HG03575 (cell line): ENCODE measurements at regions not wholly inside any gene's neighbourhood (a gene's known extent, or its start where the extent isn't known, plus 50 kb on each side); places are given as distances from the start of the nearest gene placed in this dataset.

Source experiments
- ATAC-seq: cut with Tn5 transposase; IDR thresholded peaks from one replicate; pipeline ENCODE4 v1.9.1; 2021; ENCODE audit not compliant: unreplicated experiment, insufficient number of reproducible peaks, low FRiP score; ENCODE audit errors: extremely low read depth

DNA sequence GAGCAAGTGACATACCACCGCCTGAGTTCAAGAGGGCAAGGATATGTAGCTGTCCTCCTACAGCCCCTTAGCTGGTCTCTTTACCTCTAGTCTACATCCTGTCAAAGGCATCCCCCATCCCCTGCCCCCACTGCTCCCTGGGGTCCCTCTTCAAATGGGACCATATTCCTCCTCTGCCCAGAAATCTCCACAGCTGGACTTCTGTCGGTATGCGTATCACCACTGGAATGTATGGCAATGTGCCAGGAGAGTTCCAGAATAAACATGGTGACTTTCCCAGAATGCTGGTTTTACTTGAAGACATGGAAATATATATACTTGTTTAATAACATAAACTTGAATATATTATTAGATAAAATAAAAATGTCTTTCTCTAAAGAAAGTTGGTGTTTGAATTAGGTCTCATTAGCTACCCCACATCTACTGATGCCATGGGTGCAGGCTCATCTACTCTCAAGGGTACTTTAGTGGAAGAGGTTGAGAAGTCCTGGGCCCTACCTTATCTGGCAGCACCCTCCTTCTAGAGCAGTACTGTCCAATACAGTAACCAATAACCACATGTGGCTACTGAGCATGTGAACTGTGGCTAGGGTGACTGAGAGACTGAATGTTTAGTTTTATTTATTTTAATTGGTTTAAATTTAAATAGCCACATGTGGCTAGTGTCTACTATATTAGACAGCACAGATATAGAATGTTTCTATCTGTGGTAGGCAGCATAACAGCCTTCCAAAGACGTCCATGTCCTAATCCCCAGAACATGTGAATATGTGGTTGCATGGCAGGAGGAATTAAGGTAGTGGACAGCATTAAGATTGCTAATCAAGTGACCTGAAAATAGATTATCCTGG, 181.7 kb upstream of the SLC30A5 start:
- ATAC-seq = no peak

DNA sequence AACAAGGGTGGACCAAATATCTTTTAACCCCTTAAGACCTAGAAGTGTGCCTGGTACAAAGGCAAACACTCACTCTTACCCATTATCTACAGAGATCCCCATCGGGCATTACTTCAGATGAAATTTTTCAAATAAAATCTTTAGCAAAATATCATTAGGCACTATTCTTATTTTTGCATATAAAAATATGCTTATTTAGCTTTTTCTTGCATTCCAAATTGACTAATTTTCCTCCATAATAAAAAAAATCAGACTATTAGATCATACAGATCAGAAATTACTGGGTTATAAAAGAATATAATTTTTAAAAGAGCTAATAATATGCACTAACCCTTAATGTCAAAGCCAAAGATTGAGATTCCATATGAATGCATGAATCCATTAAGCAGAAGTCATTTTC, 178.7 kb upstream of the SLC30A5 start:
- ATAC-seq = no peak

DNA sequence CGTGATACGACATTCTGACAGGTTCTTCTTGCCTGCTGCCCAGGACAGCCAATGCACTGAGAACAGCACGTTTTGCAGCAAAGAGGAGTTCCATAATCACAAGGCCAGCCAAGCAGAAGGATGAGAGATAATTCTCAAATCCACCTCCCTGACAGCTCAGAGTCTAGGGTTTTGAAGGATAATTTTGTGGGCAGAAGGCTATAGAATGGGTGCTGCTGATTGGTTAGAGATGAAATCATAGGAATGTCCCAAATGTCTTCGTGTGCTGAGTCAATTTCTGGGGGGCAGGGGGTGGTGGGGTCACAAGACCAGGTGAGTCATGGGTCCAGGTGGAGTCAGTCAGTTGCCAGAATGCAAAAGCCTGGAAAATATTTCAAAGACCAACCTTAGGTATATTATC, 175.5 kb upstream of the SLC30A5 start:
- ATAC-seq = no peak

DNA sequence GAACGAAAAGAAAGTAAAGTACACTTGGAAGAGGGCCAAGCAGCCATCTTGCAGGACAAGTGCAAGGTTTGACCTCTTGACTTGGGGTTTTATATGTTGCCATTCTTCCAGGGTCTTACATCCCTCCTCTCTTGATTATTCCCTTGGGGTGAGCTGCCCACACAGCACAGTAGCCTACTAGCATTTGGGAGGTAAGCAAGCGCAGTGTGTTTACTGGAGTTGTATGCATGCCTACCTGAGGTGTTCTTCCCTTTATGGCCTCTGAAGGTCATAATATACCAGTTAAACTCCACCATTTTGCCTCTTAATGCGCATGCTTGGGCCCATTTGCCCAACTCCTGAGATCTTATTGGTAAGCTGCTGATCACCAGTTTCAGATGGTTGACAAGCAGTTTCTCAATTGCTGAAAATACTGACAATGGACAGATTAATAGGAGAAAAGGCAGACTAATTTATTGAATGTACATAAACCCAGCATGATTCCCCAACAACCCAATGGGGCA, 173.8 kb upstream of the SLC30A5 start:
- ATAC-seq = no peak

DNA sequence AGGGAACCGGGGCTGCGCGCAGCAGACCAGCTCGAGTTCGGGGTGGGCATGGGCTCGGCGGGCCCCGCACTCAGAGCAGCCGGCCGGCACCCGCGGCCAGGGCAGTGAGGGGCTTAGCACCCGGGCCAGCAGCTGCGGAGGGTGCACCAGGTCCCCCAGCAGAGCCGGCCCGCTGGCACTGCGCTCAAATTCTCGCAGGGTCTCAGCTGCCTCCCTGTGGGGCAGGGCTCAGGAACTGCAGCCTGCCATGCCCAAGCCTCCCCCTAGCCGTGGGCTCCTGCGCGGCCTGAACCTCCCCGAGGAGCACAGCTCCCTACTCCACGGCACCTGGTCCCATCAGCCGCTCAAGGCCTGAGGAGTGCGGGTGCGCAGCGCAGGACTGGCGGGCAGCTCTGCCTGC, 172.9 kb upstream of the SLC30A5 start:
- ATAC-seq = no peak

DNA sequence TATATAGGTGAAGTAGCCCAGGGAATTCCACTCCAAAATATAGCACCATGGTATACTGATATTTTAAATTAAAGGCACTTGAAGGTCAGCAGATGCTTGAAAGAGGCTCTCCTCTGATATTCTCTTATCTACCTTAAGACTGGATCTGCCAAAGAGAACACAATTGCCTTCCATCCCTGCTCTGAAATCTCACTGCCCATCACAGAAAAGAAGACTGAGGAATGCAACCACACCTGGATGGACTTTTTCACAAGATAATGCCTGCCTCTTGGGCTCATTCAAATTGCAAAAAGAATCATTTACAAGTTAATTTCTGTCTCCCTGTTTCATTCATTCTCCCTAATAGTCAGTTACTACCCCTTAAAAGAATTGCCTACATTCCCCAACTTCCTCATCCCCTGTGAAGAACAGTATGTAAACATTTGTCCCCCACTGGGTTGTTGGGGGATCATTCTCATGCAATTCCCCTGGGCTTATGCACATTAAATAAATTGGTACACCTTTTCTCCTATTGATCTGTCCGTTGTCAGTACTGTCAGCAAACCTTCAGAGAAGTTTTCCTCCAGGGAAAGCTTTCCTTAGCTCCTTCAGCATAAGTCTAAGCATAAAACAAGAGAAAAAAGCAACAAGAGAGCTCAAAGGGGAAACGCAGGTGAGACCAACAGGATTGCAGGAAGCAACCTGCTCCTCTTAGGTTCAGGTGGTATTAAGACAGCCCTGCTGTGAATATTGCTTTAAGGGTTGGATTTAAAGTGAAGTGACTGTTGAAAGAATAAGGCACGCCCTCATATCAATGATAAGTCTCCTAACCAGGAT, 171.4 kb upstream of the SLC30A5 start:
- ATAC-seq = no peak

DNA sequence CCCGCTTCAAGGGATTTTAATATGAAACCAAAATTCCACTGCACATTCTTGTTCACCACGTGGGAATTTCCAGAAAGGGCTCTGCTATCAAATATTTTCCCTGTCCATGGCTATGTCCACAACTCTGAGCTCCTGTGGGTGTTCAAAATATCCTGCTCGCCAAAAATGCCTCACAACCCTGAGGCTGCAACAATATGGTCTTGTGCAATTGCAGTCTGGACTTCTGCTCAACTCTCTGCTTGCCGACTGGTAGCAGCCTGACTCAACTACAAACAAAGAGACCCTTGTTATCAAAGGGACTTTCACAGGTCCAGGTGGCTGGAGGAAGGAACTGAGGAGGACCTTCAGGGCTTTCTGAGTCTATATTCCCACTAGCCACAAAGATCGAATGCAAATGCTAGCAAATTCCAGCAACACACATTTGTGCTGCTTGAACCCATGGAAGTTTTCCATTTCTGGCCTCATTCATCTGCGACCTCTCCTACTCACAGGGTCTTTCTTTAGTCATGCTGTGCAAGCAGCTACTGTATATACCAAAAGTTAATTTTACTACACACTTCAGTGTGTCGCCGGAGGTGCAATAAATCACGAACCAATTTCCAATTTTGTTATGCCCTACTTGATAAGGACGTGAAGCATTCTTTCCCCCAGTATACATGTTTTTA, 169.2 kb upstream of the SLC30A5 start:
- no peak for ATAC-seq

DNA sequence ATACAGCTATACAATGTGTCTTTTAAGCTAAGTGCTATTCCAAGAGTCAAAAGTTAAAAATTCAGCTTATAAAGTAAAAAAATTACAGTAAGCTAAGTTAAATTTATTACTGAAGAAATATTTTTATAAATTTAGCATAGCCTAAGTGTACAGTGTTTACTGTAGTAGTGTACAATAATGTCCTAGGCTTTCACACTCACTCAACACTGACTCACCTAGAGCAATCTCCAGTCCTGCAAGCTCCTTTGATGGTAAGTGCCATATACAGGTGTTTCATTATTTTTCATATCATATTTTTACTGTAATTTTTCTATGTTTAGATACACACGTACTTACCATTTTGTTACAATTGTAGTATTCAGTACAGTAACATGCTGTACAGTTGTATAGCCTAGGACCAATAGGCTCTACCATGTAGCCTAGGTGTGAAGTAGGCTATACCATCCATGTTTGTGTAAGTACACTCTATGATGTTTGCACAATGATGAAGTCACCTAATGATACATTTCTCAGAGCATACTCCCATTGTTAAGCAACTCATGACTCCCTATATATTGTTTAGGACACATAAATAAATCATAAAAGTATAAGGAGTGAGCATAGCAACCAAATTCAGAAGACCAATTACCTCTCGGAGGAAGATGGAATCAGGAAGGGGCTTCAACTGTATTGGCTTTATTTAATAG, 165.1 kb upstream of the SLC30A5 start:
- no peak for ATAC-seq

DNA sequence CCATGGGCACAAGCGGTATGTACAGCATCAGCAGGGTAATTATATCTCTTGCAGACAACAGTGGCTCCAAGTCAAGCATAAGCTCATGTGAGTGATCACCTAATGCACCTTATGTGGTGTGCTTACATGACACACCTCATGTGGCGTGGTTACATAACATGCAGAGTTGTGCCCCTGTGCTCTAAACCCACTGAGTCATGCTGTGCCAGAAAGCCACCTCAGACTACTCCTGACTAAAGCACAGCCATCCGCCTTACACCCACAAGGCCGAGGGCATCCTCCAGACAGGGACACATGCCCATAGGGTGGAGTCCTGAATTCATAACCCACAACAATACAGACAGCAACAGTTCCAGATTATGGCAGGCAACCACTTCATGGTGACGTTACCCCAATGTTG, 163.7 kb upstream of the SLC30A5 start:
- no peak for ATAC-seq

DNA sequence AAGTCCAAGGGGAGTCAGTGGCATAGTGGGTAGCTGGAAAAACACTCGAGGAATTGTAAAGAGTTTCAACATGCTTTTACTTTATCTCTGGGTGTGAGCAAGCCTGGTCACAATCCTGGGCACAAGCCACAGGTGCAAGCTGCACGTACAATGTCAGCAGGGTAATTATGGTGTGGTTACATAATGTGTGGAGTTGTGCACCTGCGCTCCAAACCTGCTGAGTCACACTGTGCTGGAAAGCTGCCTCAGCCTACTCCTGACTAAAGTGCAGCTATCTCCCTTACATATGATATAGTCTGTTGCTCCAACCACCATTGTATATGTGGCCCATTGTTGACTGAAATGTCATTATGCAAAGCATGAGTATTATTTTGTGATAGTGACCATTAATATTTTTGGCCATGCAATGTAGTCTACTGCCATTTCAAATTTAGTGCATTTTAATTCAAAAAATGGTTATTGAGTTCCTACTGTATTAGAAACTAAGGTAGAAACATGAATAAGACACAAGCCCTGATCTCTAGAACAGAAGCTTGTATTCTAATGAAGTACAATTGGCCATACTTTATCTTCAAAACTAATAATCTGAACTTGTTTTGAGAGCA, 160.9 kb upstream of the SLC30A5 start:
- no peak for ATAC-seq

DNA sequence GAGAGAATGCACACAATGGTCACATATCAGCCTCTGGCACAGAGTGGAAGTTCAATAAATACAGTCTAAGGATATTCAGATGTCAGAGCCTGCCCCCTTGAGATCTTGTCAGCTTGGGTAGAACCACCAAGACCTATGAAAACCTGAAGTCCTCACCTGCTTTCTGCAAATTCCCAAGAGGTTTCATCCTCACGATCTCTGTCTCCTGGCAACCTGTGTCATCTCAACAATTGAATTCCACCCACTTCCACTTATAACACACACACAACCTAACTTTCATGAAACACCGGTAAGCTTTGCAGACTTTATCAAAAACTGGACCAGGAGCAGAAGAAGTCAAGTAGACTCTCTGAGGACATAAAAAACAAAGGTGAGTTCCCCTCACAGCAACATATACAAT, 151.6 kb upstream of the SLC30A5 start:
- ATAC-seq = no peak

DNA sequence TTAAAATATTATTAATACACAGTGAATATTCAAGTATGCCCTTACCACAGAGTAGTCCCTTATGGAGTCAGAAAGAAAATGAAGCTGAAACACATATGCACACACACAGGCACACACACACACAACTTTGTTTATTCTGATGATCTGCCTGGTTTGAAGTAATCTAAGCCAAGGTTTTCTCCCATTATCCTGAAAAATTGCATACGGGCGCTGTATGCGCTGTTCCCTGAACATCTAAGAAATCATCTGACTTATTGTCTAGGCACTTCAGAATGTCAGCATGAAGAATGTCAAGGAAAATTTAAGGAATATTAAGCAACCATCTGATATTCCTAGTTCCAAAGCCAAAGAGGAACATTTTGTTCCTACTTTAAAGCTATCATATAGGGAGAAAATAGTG, 147.1 kb upstream of the SLC30A5 start:
- ATAC-seq = no peak

DNA sequence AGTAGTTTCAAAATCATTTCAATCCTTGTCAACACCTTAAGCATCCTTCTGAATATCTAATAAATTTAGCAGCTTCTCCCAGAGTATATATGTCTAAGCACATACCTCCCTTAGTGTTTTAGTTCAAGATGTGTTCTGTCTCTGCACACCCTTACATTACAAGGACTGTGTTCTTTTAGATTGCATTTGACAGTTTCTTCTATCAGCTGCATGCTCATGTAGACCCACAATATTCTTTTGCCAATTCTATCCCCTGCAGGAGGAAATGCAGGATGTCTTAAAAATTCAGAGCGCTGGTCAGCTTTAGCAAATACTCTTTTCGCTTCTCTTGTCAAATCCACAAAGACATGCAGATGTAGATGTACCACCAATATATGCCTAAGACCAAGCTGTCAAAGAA, 145.8 kb upstream of the SLC30A5 start:
- ATAC-seq = no peak

DNA sequence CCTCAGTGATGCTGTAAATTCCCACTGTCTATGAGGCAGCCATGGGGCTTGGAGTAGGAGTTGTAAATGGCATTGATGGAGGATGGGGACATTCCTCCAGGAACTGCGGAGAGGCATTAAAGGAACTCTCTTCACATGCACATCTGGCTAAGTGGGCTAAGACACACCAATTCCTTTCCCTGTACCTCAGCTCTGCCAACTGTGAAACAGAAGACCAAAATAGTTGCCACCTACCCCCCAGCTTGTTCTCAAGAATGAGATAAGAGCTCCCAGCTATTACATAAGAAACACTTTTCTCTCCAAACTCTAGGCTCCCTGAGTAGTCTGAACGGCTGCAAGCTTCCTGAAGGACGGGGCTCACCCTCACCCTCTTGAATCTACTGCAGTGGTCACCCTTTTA, 144.6 kb upstream of the SLC30A5 start:
- ATAC-seq = no peak

DNA sequence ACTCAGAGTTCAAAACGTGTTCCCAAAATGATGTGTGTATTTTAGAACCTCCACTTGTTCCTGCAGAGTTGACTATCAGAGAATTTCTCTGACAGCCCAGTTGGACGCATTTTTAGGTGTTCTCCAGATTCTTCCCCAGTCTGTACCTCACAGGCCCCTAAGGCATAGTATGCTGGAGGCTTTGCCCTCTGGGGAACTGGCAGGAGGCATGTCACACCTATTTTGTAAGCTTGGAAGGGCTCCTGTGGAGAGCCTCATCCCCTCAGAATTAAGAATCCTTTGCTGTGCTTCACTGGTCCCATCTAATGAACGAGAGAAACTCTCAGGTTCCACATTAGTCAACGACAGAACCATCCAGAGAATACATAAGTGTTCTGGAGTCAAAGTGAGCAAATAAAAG, 144.1 kb upstream of the SLC30A5 start:
- no peak for ATAC-seq

DNA sequence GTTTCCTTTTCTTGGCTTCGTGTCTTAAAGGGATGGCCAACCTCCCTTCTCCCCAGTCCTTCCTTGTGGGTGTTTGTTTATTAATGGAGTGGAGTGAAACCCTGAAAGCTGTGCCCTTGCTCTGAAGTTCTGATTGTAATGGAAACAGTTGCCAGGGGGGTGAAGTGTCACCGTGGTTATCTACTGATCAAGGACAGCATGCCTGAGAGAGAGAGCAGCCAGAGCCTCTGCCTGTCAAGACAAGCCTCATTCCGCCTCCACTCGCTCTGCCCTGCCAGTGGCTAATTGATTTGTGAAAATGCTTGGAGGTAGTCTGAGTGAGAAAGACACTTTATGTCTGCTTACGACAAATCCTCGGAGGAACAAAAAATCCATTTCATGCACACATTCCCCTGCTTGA, 143.7 kb upstream of the SLC30A5 start:
- no peak for ATAC-seq

DNA sequence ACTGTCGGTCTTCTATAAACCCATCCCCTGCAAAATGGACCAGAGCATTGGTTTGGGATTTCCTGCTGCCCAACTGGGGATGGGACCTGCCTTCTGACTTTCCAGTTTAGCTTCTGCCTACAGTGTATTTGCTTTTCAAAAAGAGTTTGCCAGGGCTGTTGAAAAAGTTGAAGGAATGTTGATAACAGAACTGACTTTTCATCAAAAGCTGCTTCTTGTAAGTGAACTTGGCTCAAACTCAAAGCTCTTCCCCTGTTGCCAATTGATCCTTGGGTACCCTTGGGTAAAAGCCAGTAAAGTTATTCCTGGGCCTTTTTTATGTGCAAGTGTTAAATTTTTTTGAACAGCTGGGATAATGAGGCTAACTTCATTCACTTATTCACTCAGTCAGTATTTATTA, 142.9 kb upstream of the SLC30A5 start:
- no peak for ATAC-seq

DNA sequence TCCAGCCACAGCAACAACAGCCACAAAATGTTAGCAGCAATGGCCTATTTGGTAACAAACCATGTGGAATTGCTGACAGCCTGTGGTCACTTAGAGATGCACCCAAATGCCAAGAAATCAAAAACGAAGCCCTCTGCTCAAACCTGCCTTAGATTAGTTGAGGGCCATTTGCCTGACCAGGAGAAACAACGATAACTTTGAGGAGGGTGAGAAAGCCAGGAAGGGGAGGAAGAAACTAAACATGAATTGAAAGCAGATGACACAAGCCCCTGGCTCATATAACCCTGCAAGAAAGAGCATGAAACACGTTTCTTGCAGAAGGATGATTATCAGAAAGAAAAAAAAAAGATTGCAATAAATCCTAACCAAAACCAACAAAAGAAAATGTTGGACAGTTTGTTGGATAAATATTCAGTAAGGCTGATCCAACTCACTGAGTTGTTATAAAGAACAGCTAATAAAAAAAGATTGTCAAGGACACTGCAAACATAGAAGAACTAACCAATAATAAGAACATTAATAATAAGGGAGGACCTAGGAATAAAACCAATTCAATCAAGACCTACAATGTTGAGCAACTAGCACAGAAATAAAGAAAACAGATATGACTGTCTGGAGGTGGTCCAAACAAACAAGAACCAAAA, 140.5 kb upstream of the SLC30A5 start:
- no peak for ATAC-seq
